ENCODE measurements at regions not wholly inside any gene's neighbourhood (a gene's known extent, or its start where the extent isn't known, plus 50 kb on each side); places are given as distances from the start of the nearest gene placed in this dataset.

- H3K9ac ChIP-seq (ENCODE audit: control insufficient read depth, extremely low read depth, insufficient read depth, low read length), result no peak overlapping the region
- H3K79me2 ChIP-seq (ENCODE audit: control insufficient read depth, insufficient read depth, low read length), result no peaks in the 10 kb centered on the region
- no peaks in the 10 kb centered on the region for H3K9me1 ChIP-seq (ENCODE audit: control insufficient read depth, extremely low read depth, insufficient read depth, low read length)
- no peak overlapping the region for H2AFZ ChIP-seq (ENCODE audit: control insufficient read depth, low read length)
- H3K4me1 ChIP-seq (ENCODE audit: control insufficient read depth, extremely low read depth, insufficient read depth, low read length), result no peaks in the 10 kb centered on the region
- TF ChIP-seq, protein P1, sequence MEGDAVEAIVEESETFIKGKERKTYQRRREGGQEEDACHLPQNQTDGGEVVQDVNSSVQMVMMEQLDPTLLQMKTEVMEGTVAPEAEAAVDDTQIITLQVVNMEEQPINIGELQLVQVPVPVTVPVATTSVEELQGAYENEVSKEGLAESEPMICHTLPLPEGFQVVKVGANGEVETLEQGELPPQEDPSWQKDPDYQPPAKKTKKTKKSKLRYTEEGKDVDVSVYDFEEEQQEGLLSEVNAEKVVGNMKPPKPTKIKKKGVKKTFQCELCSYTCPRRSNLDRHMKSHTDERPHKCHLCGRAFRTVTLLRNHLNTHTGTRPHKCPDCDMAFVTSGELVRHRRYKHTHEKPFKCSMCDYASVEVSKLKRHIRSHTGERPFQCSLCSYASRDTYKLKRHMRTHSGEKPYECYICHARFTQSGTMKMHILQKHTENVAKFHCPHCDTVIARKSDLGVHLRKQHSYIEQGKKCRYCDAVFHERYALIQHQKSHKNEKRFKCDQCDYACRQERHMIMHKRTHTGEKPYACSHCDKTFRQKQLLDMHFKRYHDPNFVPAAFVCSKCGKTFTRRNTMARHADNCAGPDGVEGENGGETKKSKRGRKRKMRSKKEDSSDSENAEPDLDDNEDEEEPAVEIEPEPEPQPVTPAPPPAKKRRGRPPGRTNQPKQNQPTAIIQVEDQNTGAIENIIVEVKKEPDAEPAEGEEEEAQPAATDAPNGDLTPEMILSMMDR (optimal IDR thresholded peaks at IDR 0.05 in 1 of 3, IDR thresholded peaks at IDR 0.05 in 1 of 3, conservative IDR thresholded peaks at IDR 0.05 in 1 of 3; ENCODE audit: extremely low read depth in 1 of 3, insufficient read depth in 2 of 3, low read length in 3 of 3), result peak in 2 of 3 experiments; percentile 28 to 43
- TF ChIP-seq EZH2 (IDR thresholded peaks at IDR 0.05; ENCODE audit: low read length), result no peak
- H3K36me3 ChIP-seq (ENCODE audit: control insufficient read depth in 2 of 2, extremely low read depth in 1 of 2, insufficient read depth in 2 of 2, low read length in 2 of 2), result no peaks in the 10 kb centered on the region
- dilution Hi-C loops (cut with MboI; ENCODE audit: extremely low pct_ligation_motif_present, low sequenced_read_pairs), result no loop called here
- no peak overlapping the region for H3K4me2 ChIP-seq (ENCODE audit: control insufficient read depth, extremely low read depth, insufficient read depth, low read depth, low read length)
- no peak overlapping the region for H3K4me3 ChIP-seq (ENCODE audit: control insufficient read depth in 2 of 3, extremely low read depth in 1 of 3, insufficient read depth in 2 of 3, low read depth in 1 of 3, low read length in 3 of 3)
- no peak overlapping the region for H3K27ac ChIP-seq (ENCODE audit: control insufficient read depth, insufficient read depth, low read length)
- no peaks in the 10 kb centered on the region for H3K27me3 ChIP-seq (ENCODE audit: control insufficient read depth, extremely low read depth, insufficient read depth, low read length)
- H4K20me1 ChIP-seq (ENCODE audit: control insufficient read depth, extremely low read depth, insufficient read depth, low read length), result no peaks in the 10 kb centered on the region
- FAIRE-seq, result no peak
- H3K9me3 ChIP-seq (ENCODE audit: control insufficient read depth, low read depth, low read length), result no peaks in the 10 kb centered on the region
- no peak for DNase-seq (ENCODE audit: low read depth, low spot score)
Observed at GRCh38 chrX:82218361-82218760, 1016.5 kb downstream of the SH3BGRL start.

- Histone ChIP-seq H3K9ac (ENCODE audit: control insufficient read depth, extremely low read depth, insufficient read depth, low read length) (no peak overlapping the region), H3K36me3 (ENCODE audit: control insufficient read depth in 2 of 2, extremely low read depth in 1 of 2, insufficient read depth in 2 of 2, low read length in 2 of 2) (no peaks in the 10 kb centered on the region), H3K9me1 (ENCODE audit: control insufficient read depth, extremely low read depth, insufficient read depth, low read length) (no peaks in the 10 kb centered on the region), H3K27ac (ENCODE audit: control insufficient read depth, insufficient read depth, low read length) (no peak overlapping the region), H3K27me3 (ENCODE audit: control insufficient read depth, extremely low read depth, insufficient read depth, low read length) (no peaks in the 10 kb centered on the region), H3K79me2 (ENCODE audit: control insufficient read depth, insufficient read depth, low read length) (no peaks in the 10 kb centered on the region), H3K4me3 (ENCODE audit: control insufficient read depth in 2 of 3, extremely low read depth in 1 of 3, insufficient read depth in 2 of 3, low read depth in 1 of 3, low read length in 3 of 3) (no peak overlapping the region), H3K4me2 (ENCODE audit: control insufficient read depth, extremely low read depth, insufficient read depth, low read depth, low read length) (no peak overlapping the region), H3K9me3 (ENCODE audit: control insufficient read depth, low read depth, low read length) (no peaks in the 10 kb centered on the region), H2AFZ (ENCODE audit: control insufficient read depth, low read length) (no peak overlapping the region), H4K20me1 (ENCODE audit: control insufficient read depth, extremely low read depth, insufficient read depth, low read length) (no peaks in the 10 kb centered on the region), H3K4me1 (ENCODE audit: control insufficient read depth, extremely low read depth, insufficient read depth, low read length) (no peaks in the 10 kb centered on the region)
- dilution Hi-C loops (cut with MboI; ENCODE audit: extremely low pct_ligation_motif_present, low sequenced_read_pairs), result no loop called here
- no peak for FAIRE-seq
- TF ChIP-seq, protein P1 (optimal IDR thresholded peaks at IDR 0.05 in 1 of 3, IDR thresholded peaks at IDR 0.05 in 1 of 3, conservative IDR thresholded peaks at IDR 0.05 in 1 of 3; ENCODE audit: extremely low read depth in 1 of 3, insufficient read depth in 2 of 3, low read length in 3 of 3), result no peak
- TF ChIP-seq EZH2 (IDR thresholded peaks at IDR 0.05; ENCODE audit: low read length), result no peak
- no peak for DNase-seq (ENCODE audit: low read depth, low spot score)
Observed at GRCh38 chrX:82219129-82219528, 1017.2 kb downstream of the SH3BGRL start.
